ENCODE measurements at regions not wholly inside any gene's neighbourhood (a gene's known extent, or its start where the extent isn't known, plus 50 kb on each side); places are given as distances from the start of the nearest gene placed in this dataset.
"Not testable (repeated sequence)": the region's sequence is repeated elsewhere in the genome, so short reads cannot be mapped to it uniquely, and the experiment has no call there.

- not testable (repeated sequence) for TF ChIP-seq REST (tag by site-specific recombination; IDR thresholded peaks at IDR 0.05); CTCF (tag by site-specific recombination; IDR thresholded peaks at IDR 0.05); SP2 (tag by site-specific recombination; IDR thresholded peaks at IDR 0.05); ZNF473 (tag by site-specific recombination; IDR thresholded peaks at IDR 0.05); ZNF768 (tag by site-specific recombination; IDR thresholded peaks at IDR 0.05); ZNF274 (IDR thresholded peaks at IDR 0.05; ENCODE audit: low read length); ZNF274 (tag by site-specific recombination; IDR thresholded peaks at IDR 0.05; ENCODE audit: borderline replicate concordance); KLF10 (tag by site-specific recombination; IDR thresholded peaks at IDR 0.05); ZNF610 (tag by site-specific recombination; IDR thresholded peaks at IDR 0.05; ENCODE audit: borderline replicate concordance); KLF17 (tag by site-specific recombination; IDR thresholded peaks at IDR 0.05); ZNF121 (tag by site-specific recombination; IDR thresholded peaks at IDR 0.05); GFI1B (tag by site-specific recombination; IDR thresholded peaks at IDR 0.05); ZBTB49 (tag by site-specific recombination; IDR thresholded peaks at IDR 0.05; ENCODE audit: low read depth); ZNF292 (tag by site-specific recombination; IDR thresholded peaks at IDR 0.05; ENCODE audit: borderline replicate concordance, low read depth)
Measured at GRCh38 chr15:35700091-35700593, 154.2 kb upstream of the DPH6 start.

Data from HEK293 (cell line).